OCI-LY1 (cell line): ENCODE measurements at regions not wholly inside any gene's neighbourhood (a gene's known extent, or its start where the extent isn't known, plus 50 kb on each side); places are given as distances from the start of the nearest gene placed in this dataset.

Experiments
- H2AFZ ChIP-seq: fragments of 200-600 bp; sonication (generic), shearing (Covaris generic); 2 replicates; pipeline ENCODE4 v1.6.0; 2014; ENCODE audit warnings: antibody characterized with exemption, mild to moderate bottlenecking, low read length
- H3F3A ChIP-seq: fragments of 200-600 bp; sonication (generic), shearing (Covaris generic); 2 replicates; pipeline ENCODE4 v1.6.0; 2014; ENCODE audit warnings: mild to moderate bottlenecking, antibody characterized with exemption, low read length, moderate library complexity; ENCODE audit not compliant: insufficient read depth
- H3K27ac ChIP-seq: fragments of 200-600 bp; sonication (generic); 2 replicates; pipeline ENCODE4 v1.5.1; 2014; ENCODE audit warnings: low read length, mixed run types, mild to moderate bottlenecking, low read depth; ENCODE audit not compliant: poor library complexity, severe bottlenecking
- H3K27me3 ChIP-seq: fragments of 200-600 bp; sonication (generic); 2 replicates; pipeline ENCODE4 v1.6.0; 2014; ENCODE audit warnings: antibody characterized with exemption, mild to moderate bottlenecking, low read length, moderate library complexity; ENCODE audit not compliant: insufficient read depth
- H3K36me3 ChIP-seq: fragments of 200-600 bp; sonication (generic); 2 replicates; pipeline ENCODE4 v1.6.1; 2014; ENCODE audit warnings: mild to moderate bottlenecking, antibody characterized with exemption, low read length, moderate library complexity, mixed read lengths; ENCODE audit not compliant: insufficient read depth
- H3K4me1 ChIP-seq: fragments of 200-600 bp; sonication (generic); 2 replicates; pipeline ENCODE4 v1.5.1; 2014; ENCODE audit warnings: mild to moderate bottlenecking, low read length, moderate library complexity; ENCODE audit not compliant: insufficient read depth, severe bottlenecking
- H3K4me2 ChIP-seq: fragments of 200-600 bp; sonication (generic), shearing (Covaris generic); 2 replicates; pipeline ENCODE4 v1.6.1; 2014; ENCODE audit warnings: low read length
- H3K4me3 ChIP-seq: fragments of 200-600 bp; sonication (generic); 2 replicates; pipeline ENCODE4 v1.5.1; 2014; ENCODE audit warnings: low read length, low read depth, mild to moderate bottlenecking, mixed read lengths; ENCODE audit not compliant: poor library complexity, severe bottlenecking
- H3K79me2 ChIP-seq: fragments of 200-600 bp; shearing (Covaris generic); 2 replicates; pipeline ENCODE4 v1.6.1; 2016; ENCODE audit warnings: mixed run types, low read length, mixed read lengths; ENCODE audit not compliant: insufficient read depth
- H3K9ac ChIP-seq: fragments of 200-600 bp; sonication (generic), shearing (Covaris generic); 2 replicates; pipeline ENCODE4 v1.6.1; 2014; ENCODE audit warnings: mild to moderate bottlenecking, low read length, mixed read lengths
- H3K9me2 ChIP-seq: fragments of 200-600 bp; sonication (generic), shearing (Covaris generic); 2 replicates; pipeline ENCODE4 v1.6.1; 2014; ENCODE audit warnings: low read depth, mild to moderate bottlenecking, low read length, mixed read lengths
- H3K9me3 ChIP-seq: fragments of 200-600 bp; shearing (Covaris generic); 2 replicates; pipeline ENCODE4 v1.6.1; 2014; ENCODE audit warnings: low read length, mixed read lengths
- H4K20me1 ChIP-seq: fragments of 200-600 bp; sonication (generic), shearing (Covaris generic); 2 replicates; pipeline ENCODE4 v1.6.0; 2016; ENCODE audit warnings: mild to moderate bottlenecking, low read length; ENCODE audit not compliant: insufficient read depth
- EZH2 ChIP-seq: fragments of 200-600 bp; sonication (generic), shearing (Covaris generic); IDR thresholded peaks from 2 replicates; pipeline ENCODE4 v1.8.0; 2017; ENCODE audit warnings: borderline replicate concordance, mixed run types, mild to moderate bottlenecking, antibody characterized with exemption, low read length, moderate library complexity, mixed read lengths
- TF ChIP-seq, protein P1 (sequence below): fragments of 200-600 bp; sonication (generic), shearing (Covaris generic); IDR thresholded peaks from 2 replicates; pipeline ENCODE4 v1.5.1; 2017; ENCODE audit warnings: mild to moderate bottlenecking, antibody characterized with exemption, low read length, moderate library complexity, mixed read lengths

DNA sequence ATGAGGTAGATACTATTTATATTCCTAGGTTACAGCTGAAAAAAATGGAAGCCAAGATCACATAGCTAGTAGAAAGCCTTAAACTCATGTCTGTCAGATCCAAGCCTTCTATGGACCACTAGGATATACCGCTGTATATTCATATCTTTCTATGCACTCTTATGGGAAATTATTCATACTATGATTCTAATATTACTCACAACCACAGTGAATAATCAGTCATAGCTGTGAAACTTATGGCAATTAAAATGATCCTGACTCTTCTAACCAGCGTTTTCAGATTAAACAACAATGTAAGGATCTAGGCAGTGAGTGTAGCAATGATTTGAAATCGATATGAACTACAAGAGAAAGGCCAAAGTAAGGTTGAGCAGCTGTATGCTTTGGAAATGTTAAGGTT is 111.0 kb downstream of the RASGEF1B start:
- H3K9ac ChIP-seq = no peak overlapping the region
- no peak overlapping the region for H3K4me3 ChIP-seq
- TF ChIP-seq, protein P1, sequence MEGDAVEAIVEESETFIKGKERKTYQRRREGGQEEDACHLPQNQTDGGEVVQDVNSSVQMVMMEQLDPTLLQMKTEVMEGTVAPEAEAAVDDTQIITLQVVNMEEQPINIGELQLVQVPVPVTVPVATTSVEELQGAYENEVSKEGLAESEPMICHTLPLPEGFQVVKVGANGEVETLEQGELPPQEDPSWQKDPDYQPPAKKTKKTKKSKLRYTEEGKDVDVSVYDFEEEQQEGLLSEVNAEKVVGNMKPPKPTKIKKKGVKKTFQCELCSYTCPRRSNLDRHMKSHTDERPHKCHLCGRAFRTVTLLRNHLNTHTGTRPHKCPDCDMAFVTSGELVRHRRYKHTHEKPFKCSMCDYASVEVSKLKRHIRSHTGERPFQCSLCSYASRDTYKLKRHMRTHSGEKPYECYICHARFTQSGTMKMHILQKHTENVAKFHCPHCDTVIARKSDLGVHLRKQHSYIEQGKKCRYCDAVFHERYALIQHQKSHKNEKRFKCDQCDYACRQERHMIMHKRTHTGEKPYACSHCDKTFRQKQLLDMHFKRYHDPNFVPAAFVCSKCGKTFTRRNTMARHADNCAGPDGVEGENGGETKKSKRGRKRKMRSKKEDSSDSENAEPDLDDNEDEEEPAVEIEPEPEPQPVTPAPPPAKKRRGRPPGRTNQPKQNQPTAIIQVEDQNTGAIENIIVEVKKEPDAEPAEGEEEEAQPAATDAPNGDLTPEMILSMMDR = no peak
- TF ChIP-seq EZH2 = no peak
- H3K79me2 ChIP-seq = no peaks in the 10 kb centered on the region
- H3K9me3 ChIP-seq = no peaks in the 10 kb centered on the region
- no peak overlapping the region for H3K27ac ChIP-seq
- no peaks in the 10 kb centered on the region for H3K36me3 ChIP-seq
- H3K27me3 ChIP-seq = no peaks in the 10 kb centered on the region
- H4K20me1 ChIP-seq = no peaks in the 10 kb centered on the region
- no peaks in the 10 kb centered on the region for H3K9me2 ChIP-seq
- no peak overlapping the region for H2AFZ ChIP-seq
- H3K4me2 ChIP-seq = no peak overlapping the region
- H3F3A ChIP-seq = no peaks in the 10 kb centered on the region
- H3K4me1 ChIP-seq = no peaks in the 10 kb centered on the region

DNA sequence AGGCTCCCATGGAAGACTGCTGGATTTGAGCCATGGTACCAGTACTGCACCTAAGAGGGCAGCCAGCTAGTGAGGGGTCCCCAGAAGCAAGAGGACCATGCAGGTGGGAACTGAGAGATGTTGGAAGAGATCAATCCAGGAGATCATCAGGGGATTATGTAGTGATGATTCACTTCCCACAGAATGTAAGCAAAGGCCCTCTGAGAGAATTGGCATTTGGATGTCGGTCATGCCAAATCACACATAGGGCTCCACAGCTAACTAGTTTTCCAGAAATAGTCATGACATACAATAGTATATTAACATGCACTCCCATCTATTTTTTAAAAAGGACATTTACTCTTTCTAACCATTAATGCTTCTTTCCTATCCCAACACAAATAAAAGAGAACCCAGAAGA is 112.5 kb downstream of the RASGEF1B start:
- H3K79me2 ChIP-seq = no peaks in the 10 kb centered on the region
- no peaks in the 10 kb centered on the region for H3K9me2 ChIP-seq
- no peak overlapping the region for H2AFZ ChIP-seq
- no peaks in the 10 kb centered on the region for H3K9me3 ChIP-seq
- no peaks in the 10 kb centered on the region for H3F3A ChIP-seq
- H3K27ac ChIP-seq = no peak overlapping the region
- H3K4me1 ChIP-seq = no peaks in the 10 kb centered on the region
- H3K27me3 ChIP-seq = no peaks in the 10 kb centered on the region
- H3K4me2 ChIP-seq = no peak overlapping the region
- TF ChIP-seq EZH2 = no peak
- TF ChIP-seq, protein P1 = no peak
- H3K9ac ChIP-seq = no peak overlapping the region
- H3K4me3 ChIP-seq = no peak overlapping the region
- no peaks in the 10 kb centered on the region for H4K20me1 ChIP-seq
- no peaks in the 10 kb centered on the region for H3K36me3 ChIP-seq

DNA sequence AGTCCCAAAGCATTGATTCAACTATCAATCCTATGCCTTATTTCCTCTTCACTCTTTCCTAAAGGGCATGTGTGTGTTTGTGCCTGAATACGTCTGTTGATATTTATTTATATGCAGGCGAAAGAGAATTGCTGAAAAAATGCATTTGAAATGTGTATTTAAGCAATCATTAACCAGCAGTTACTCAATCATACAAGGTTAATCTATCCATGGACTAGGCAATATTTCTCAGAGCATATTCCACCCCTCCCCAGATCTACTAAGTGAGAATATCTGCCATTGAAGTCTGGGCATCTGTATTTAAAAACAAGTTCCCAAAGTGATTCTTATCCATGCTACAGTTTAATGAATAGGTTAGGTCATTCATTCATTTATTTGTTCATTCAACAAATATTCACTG is 113.6 kb downstream of the RASGEF1B start:
- Histone ChIP-seq H3K27me3 (no peaks in the 10 kb centered on the region), H2AFZ (no peak overlapping the region), H3K4me3 (no peak overlapping the region), H3F3A (no peaks in the 10 kb centered on the region), H3K4me2 (no peak overlapping the region), H3K4me1 (no peaks in the 10 kb centered on the region), H4K20me1 (no peaks in the 10 kb centered on the region), H3K9me3 (no peaks in the 10 kb centered on the region), H3K9me2 (no peaks in the 10 kb centered on the region), H3K36me3 (no peaks in the 10 kb centered on the region), H3K27ac (no peak overlapping the region), H3K9ac (no peak overlapping the region), H3K79me2 (no peaks in the 10 kb centered on the region)
- TF ChIP-seq EZH2 = no peak
- TF ChIP-seq, protein P1 = no peak
